ENCODE measurements at regions not wholly inside any gene's neighbourhood (a gene's known extent, or its start where the extent isn't known, plus 50 kb on each side); places are given as distances from the start of the nearest gene placed in this dataset.

- TF ChIP-seq ZGPAT (CRISPR knock-in tag; IDR thresholded peaks at IDR 0.05) = no peak
- no peak for TF ChIP-seq KDM5B (CRISPR knock-in tag; IDR thresholded peaks at IDR 0.05; ENCODE audit: borderline replicate concordance)
- TF ChIP-seq ZFP36L1 (CRISPR knock-in tag; IDR thresholded peaks at IDR 0.05) = no peak
- TF ChIP-seq HOXA9 (CRISPR knock-in tag; IDR thresholded peaks at IDR 0.05; ENCODE audit: borderline replicate concordance) = no peak
- no peak for TF ChIP-seq KLF12 (CRISPR knock-in tag; IDR thresholded peaks at IDR 0.05; ENCODE audit: borderline replicate concordance)
- no peak for TF ChIP-seq ZNF326 (CRISPR knock-in tag; IDR thresholded peaks at IDR 0.05; ENCODE audit: borderline replicate concordance)
- TF ChIP-seq MEIS1 (CRISPR knock-in tag; IDR thresholded peaks at IDR 0.05; ENCODE audit: borderline replicate concordance) = no peak
- no peak for TF ChIP-seq ZNF20 (CRISPR knock-in tag; IDR thresholded peaks at IDR 0.05)
- TF ChIP-seq GRHL1 (CRISPR knock-in tag; conservative IDR thresholded peaks at IDR 0.05) = no peak
- TF ChIP-seq SAFB2 (CRISPR knock-in tag; IDR thresholded peaks at IDR 0.05; ENCODE audit: borderline replicate concordance, low read depth) = no peak
- no peak for TF ChIP-seq MLXIP (CRISPR knock-in tag; IDR thresholded peaks at IDR 0.05; ENCODE audit: borderline replicate concordance)
- TF ChIP-seq ZNF10 (CRISPR knock-in tag; IDR thresholded peaks at IDR 0.05; ENCODE audit: borderline replicate concordance, low read depth) = no peak
- TF ChIP-seq ZNF350 (CRISPR knock-in tag; IDR thresholded peaks at IDR 0.05; ENCODE audit: borderline replicate concordance, low read depth) = no peak; the same call in 1 of the 2 replicates
Measured at GRCh38 chr9:108743901-108744371, 111.8 kb downstream of the ACTL7B start (continued).

Measured in HepG2 (cell line).